Muscle of leg (tissue), 3 donors: ENCODE measurements at regions not wholly inside any gene's neighbourhood (a gene's known extent, or its start where the extent isn't known, plus 50 kb on each side); places are given as distances from the start of the nearest gene placed in this dataset.
"Not testable (repeated sequence)": the region's sequence is repeated elsewhere in the genome, so short reads cannot be mapped to it uniquely, and the experiment has no call there.

Experiments used
- DNase-seq: peaks from one replicate; pipeline ENCODE4 v3.0.0; 2013
- H3K27ac ChIP-seq: one replicate; pipeline ENCODE4 v1.5.1; 2013; ENCODE audit warnings: mild to moderate bottlenecking, low read length, control low read depth
- H3K27me3 ChIP-seq: one replicate; pipeline ENCODE4 v1.6.1; 2013; ENCODE audit warnings: low read length; ENCODE audit not compliant: control insufficient read depth, insufficient read depth
- H3K36me3 ChIP-seq: one replicate; pipeline ENCODE4 v1.6.1; 2013; ENCODE audit warnings: low read length; ENCODE audit not compliant: control insufficient read depth, insufficient read depth
- H3K4me1 ChIP-seq: one replicate; pipeline ENCODE4 v1.6.1; 2013; ENCODE audit warnings: low read length; ENCODE audit not compliant: control insufficient read depth, insufficient read depth
- H3K4me3 ChIP-seq: one replicate; pipeline ENCODE4 v1.5.1; 2013; ENCODE audit warnings: low read length, control low read depth
- H3K9me3 ChIP-seq: replicated peaks from 2 replicates; pipeline ENCODE4 v1.6.1; 2013; ENCODE audit warnings: low read depth, low read length; ENCODE audit not compliant: control insufficient read depth
- WGBS: methylation state at CpG from one replicate; pipeline ENCODE4 v1.1.5; 2013; ENCODE audit warnings: missing lambda C conversion rate; ENCODE audit not compliant: insufficient coverage; 5-methylcytosine and 5-hydroxymethylcytosine counted together

DNA sequence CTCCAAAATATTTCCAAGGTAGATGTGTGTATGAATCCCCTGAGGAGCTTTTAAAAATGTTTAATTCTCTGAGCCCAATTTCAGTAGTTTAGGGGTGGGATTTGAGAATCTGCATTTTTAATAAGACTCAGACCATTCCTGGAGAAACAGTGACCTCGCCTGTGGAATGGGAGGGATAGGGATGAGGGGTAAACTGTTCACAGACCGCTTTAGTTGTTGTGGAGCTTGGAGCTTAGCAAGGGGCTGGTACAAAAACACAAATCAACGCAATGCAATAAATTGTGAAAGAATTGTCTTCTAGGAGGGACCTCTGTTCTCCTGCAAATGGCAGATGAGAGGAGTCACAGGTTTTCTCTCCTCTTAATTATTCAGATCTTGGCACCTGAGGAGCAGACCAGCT is 239.3 kb upstream of the SULF2 start:
- no peak overlapping the region for H3K4me3 ChIP-seq
- no peaks in the 10 kb centered on the region for H3K9me3 ChIP-seq
- peaks cover 5% of the 10 kb centered on the region for H3K4me1 ChIP-seq
- no peaks in the 10 kb centered on the region for H3K36me3 ChIP-seq
- H3K27ac ChIP-seq: no peak overlapping the region
- peaks cover 19% of the 10 kb centered on the region for H3K27me3 ChIP-seq
- WGBS: no CpG with 5 or more reads among the region's 3 CpGs
- peak; percentile 50 for DNase-seq

DNA sequence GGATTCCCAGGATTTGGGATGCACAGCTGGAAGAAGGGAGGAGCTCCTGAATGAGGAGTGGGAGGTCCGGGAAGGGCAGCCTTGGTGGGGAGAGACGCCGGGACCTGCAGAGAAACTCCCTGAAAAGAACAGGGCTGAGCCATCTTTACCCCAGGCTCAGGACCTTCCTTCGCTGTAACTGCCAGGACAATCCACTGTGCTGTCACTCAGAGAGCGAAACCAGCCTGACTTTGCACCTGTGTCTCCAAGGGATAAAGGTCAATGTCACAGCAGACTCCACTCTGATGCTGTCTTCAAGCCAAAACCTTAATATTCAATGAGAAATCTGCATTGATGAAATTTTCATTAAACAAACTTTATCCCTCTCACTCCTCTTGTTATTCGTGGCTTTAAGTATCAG is 235.4 kb upstream of the SULF2 start:
- 70% methylated on average over 4 of the region's 6 CpGs for WGBS
- not testable (repeated sequence) for H3K4me1 ChIP-seq, H3K9me3 ChIP-seq, H3K27ac ChIP-seq, DNase-seq, H3K36me3 ChIP-seq, H3K4me3 ChIP-seq
- H3K27me3 ChIP-seq: peaks cover 21% of the 10 kb centered on the region

DNA sequence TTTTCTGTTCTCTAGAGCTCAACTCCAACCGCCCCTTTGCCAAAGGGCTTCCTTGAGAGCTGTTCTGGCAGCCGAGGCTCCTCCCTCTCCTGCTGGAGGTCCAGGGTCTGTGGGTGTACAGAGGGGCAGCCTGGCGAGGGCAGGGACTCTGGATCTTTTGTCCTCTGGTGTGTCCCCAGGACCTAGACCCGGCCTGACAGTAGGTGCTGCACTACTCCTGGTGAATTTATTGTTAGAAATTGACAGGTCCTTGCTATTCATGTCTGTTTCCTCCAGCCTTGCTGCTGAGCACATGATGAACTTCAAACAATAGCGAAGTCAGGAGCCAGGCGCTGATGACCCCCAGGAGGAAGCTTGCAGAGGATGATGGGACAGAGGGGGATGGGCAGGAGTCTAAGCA is 234.7 kb upstream of the SULF2 start:
- Histone ChIP-seq H3K36me3 (no peaks in the 10 kb centered on the region), H3K27ac (no peak overlapping the region), H3K27me3 (peaks cover 19% of the 10 kb centered on the region), H3K9me3 (no peaks in the 10 kb centered on the region), H3K4me3 (no peak overlapping the region), H3K4me1 (peaks cover 3% of the 10 kb centered on the region)
- 85% methylated on average over 6 of the region's 6 CpGs for WGBS
- DNase-seq: no peak

DNA sequence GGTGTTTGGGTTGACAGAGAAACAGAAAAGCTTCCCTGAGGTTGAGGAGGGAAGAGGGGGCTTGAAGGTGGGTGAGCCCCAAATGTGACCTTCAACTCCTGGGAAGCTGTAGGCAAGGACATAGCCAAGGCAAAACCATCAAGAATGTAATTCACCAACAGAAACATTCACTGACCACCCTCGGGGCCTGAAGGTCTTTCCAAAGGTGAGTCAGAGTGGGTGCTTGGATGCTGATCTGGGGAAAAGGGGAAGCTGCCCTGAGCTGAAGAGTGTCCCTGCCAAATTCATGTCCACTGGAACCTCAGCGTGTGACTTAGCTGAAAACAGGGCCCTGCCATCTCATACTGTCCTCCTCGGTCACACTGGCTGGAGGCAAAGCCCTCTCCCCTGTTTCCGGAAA is 234.2 kb upstream of the SULF2 start:
- Histone ChIP-seq H3K27ac (no peak overlapping the region), H3K9me3 (no peaks in the 10 kb centered on the region), H3K36me3 (no peaks in the 10 kb centered on the region), H3K4me1 (peaks cover 2% of the 10 kb centered on the region), H3K27me3 (peaks cover 17% of the 10 kb centered on the region), H3K4me3 (no peak overlapping the region)
- DNase-seq: no peak
- WGBS: 91% methylated on average over 4 of the region's 4 CpGs

DNA sequence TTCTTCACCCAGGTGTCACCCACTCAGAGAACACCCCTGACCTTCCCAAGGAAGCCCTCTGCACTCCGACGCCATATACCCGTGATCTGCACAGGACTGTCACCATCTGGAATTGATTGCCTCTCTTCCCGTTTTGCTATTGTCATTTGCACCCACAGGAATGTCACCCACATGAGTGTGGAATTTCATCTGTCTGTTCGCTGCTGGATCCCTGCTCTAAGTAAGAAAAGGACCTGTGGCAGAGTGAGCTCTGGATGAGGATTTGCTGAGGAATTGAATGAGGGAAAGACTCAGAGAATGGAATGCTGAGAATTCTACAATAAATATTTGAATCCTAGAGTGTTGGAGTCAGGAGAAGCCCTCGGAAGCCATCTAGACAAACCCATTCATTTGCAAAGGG is 233.6 kb upstream of the SULF2 start:
- not testable (repeated sequence) for H3K36me3 ChIP-seq, DNase-seq, H3K4me3 ChIP-seq, H3K9me3 ChIP-seq, H3K4me1 ChIP-seq, H3K27ac ChIP-seq
- 60% methylated on average over 2 of the region's 6 CpGs for WGBS
- peaks cover 17% of the 10 kb centered on the region for H3K27me3 ChIP-seq

DNA sequence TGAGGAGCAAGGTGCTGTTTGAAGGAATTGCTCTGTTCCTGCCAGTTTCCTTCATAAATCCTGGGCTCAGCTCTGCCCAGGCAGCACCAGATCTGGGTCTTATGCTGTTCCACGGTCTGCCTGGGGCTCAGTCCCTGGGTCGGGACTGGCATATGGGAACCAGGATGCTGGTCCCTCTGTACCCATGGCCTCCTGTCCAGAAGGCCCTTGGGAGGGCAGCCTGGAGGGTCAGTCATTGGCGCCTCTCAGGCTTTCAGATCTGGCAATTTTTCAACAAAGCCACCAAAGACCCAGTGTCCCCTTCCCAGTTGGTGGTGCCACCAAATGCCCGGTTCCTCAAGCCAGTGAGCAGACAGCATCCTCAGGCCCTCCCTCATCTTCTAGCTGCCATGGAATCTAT is 232.7 kb upstream of the SULF2 start:
- peaks cover 2% of the 10 kb centered on the region for H3K4me1 ChIP-seq
- 74% methylated on average over 4 of the region's 4 CpGs for WGBS

DNA sequence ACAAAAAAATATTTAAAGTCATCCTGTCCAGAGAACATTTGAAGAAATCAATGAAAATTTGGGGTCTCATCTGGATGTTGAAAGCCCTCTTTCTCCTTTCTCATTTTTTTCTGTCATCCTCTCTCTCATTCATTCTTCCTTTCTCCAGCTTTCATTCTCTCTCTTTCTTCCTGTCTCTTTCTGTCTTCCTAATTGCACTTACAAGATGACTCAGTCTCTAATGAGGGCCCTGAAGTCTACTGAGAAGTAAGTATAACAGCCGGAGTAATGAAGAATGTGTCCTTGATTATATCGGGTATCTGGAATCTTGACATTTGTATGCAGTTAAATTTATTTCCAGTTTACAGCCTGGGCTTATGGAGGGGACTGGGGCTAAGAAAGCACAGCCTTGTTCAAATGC is 232.2 kb upstream of the SULF2 start:
- no peak for DNase-seq
- Histone ChIP-seq H3K27ac (no peak overlapping the region), H3K36me3 (no peaks in the 10 kb centered on the region), H3K9me3 (peaks cover 2% of the 10 kb centered on the region), H3K27me3 (peaks cover 17% of the 10 kb centered on the region), H3K4me1 (peaks cover 2% of the 10 kb centered on the region), H3K4me3 (no peak overlapping the region)
- 33% methylated on average over 2 of the region's 2 CpGs for WGBS

More for the DNA sequence above, 232.7 kb upstream of the SULF2 start:
- no peaks in the 10 kb centered on the region for H3K36me3 ChIP-seq
- DNase-seq: no peak
- no peak overlapping the region for H3K4me3 ChIP-seq
- H3K27me3 ChIP-seq: peaks cover 17% of the 10 kb centered on the region
- H3K9me3 ChIP-seq: no peaks in the 10 kb centered on the region
- no peak overlapping the region for H3K27ac ChIP-seq

DNA sequence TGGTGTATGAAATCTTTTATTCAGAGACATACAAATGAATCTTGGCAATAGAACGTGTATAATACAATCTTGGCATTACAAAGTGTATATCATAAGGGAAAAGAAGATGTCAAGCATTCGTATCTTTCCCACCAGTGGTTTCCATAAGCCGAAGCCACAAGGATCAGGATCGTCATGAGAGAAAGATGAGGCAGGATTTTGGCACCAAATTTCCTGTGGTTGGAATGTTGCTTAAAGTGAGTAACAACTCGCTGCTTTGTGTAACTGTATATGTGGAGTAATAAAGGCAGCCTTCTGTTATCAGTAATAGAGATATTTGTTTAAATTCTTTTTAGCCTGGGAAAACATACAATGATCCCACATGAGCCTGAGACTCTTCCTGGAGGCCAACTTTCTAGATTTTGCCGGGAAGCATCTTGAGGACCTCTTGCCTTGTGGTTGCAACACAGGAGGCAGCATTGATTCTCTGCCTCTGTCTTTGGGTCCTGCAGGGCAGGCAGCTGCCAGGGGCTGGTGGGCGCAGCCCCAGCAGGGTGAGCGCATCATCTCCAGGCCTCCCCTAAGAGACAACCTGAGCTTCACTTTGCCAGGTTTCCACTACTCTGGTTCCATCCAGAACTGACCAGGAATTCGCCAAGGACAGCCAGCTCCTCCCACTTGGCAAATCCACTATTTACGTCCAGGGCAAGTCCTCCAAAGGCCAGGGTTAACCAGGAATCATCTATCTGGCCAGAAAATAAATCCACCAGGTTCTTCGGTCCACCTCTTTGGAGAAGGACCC is 230.9 kb upstream of the SULF2 start:
- Histone ChIP-seq H3K4me3 (no peak overlapping the region), H3K9me3 (peaks cover 9% of the 10 kb centered on the region), H3K27me3 (peaks cover 14% of the 10 kb centered on the region), H3K27ac (no peak overlapping the region), H3K4me1 (peaks cover 2% of the 10 kb centered on the region), H3K36me3 (no peaks in the 10 kb centered on the region)
- peak; percentile 78 for DNase-seq
- WGBS: 77% methylated on average over 6 of the region's 11 CpGs

DNA sequence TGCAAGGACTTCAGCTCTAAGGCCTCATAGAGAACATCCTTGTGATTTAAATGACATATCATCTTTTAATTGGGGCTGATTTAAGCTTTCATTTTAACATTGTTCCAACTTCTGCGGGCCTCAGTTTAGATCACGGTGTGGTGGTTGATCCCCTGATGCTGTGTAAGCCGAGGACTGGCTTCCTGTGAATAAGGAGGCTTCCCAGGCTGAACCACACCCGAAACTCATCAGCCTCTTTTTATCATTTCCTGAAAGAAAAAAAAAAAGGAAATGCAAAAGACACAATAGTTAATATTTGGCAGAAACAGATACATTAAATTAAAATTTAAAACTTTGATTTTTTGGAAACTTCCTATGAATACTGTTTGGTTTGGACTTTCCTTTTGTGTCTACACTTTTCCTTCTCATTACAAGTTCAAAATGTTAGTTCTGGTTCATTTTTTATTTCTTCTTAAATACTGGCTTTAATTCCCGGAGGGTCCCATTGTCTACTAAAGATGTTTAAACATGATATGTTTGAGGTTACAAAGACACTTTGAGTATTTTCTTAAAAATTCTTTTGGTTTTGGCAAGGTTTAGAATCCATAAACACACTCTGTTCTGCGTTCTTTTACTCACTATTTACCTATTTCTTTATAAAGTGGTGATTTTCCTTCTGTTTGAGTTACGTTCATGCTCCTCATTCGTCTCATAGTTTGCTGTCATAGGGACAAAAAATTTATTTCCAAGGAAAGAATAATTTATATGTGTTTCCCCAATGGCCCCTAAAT is 230.0 kb upstream of the SULF2 start:
- Histone ChIP-seq H3K36me3 (no peaks in the 10 kb centered on the region), H3K27ac (no peak overlapping the region), H3K27me3 (peaks cover 14% of the 10 kb centered on the region), H3K9me3 (peaks cover 9% of the 10 kb centered on the region), H3K4me1 (peaks cover 2% of the 10 kb centered on the region), H3K4me3 (no peak overlapping the region)
- no CpG with 5 or more reads among the region's 8 CpGs for WGBS
- peak; percentile 67 for DNase-seq

DNA sequence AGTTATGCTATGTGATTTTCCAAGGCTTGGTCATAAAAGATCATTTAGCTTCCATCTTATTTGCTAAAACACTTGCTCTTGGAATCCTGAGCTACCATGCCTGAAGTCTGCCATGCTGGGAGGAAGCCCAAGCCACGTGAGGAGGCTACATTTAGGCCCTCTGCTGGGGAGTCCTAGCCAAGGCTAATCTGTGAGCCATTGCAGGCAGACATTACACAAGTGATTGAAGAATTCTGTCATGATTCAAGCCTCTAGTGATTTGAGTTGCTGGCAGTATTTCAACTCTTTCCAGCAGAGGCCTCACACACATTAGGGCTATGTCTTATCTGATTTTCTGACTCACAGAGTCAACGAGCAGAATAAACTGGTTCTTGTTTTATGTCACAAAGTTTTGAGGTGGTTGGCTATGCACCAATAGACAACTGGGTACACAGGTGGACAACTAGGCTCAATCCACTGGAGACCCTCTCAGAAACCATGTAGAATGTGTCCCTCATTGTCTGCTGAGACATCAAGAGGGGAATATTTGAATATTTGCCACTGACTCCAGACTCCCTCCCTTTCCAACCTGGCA is 227.2 kb upstream of the SULF2 start:
- 51% methylated on average over 2 of the region's 2 CpGs for WGBS
- Histone ChIP-seq H3K9me3 (peaks cover 12% of the 10 kb centered on the region), H3K27ac (no peak overlapping the region), H3K36me3 (no peaks in the 10 kb centered on the region), H3K4me3 (no peak overlapping the region), H3K27me3 (peaks cover 5% of the 10 kb centered on the region), H3K4me1 (peaks cover 2% of the 10 kb centered on the region)
- DNase-seq: no peak
